ENCODE measurements at regions not wholly inside any gene's neighbourhood (a gene's known extent, or its start where the extent isn't known, plus 50 kb on each side); places are given as distances from the start of the nearest gene placed in this dataset.

DNA sequence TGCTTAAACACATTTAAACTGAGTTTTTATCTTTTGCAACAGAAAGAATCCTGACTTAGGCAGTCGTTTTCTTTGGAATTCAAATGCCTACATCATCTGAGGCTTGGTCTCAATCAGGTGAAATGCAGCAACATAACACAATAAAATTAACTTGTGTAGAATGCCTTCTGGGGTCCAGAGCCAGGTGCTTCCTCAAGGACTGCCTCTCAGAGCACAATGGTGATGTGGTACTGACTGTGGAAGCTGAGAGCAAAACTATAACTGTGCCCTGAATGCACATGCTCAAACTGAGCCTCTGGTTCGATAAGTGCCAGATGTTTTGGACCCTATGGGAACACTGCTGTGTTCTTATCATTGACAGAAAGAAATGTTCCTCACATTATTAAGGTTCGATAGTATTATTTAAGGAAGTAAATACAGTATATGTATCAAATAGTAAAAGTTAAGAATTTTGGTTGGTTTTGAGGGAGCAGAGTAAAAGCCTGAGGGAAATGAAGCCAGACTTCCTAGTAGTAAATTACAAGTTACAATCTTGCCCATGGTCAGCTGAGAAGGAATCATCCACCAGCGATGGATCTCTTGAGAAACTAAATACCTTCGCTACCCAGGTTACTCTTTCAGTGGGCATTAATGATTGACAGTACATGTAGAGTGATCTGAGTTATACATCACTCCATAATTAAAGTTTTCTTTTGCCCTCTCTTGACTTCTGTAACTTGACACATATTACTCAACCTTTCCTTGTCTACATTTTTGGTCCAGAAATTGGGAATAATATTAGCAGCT is 122.9 kb upstream of the ATP2B1 start:
- H3K9ac ChIP-seq (ENCODE audit: low read depth in 2 of 2, low read length in 2 of 2), result no peak overlapping the region
- intact Hi-C loops (cut with DNase I), result no loop called here
- no peaks in the 10 kb centered on the region for H3K36me3 ChIP-seq
- no peaks in the 10 kb centered on the region for H3K4me1 ChIP-seq
- H3K4me3 ChIP-seq, result no peak overlapping the region
- no peaks in the 10 kb centered on the region for H3K9me3 ChIP-seq
- TF ChIP-seq, protein P1, sequence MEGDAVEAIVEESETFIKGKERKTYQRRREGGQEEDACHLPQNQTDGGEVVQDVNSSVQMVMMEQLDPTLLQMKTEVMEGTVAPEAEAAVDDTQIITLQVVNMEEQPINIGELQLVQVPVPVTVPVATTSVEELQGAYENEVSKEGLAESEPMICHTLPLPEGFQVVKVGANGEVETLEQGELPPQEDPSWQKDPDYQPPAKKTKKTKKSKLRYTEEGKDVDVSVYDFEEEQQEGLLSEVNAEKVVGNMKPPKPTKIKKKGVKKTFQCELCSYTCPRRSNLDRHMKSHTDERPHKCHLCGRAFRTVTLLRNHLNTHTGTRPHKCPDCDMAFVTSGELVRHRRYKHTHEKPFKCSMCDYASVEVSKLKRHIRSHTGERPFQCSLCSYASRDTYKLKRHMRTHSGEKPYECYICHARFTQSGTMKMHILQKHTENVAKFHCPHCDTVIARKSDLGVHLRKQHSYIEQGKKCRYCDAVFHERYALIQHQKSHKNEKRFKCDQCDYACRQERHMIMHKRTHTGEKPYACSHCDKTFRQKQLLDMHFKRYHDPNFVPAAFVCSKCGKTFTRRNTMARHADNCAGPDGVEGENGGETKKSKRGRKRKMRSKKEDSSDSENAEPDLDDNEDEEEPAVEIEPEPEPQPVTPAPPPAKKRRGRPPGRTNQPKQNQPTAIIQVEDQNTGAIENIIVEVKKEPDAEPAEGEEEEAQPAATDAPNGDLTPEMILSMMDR (IDR thresholded peaks at IDR 0.05), result no peak
- H3K27ac ChIP-seq, result no peak overlapping the region
- no peak for DNase-seq
- H3K27me3 ChIP-seq, result no peaks in the 10 kb centered on the region

DNA sequence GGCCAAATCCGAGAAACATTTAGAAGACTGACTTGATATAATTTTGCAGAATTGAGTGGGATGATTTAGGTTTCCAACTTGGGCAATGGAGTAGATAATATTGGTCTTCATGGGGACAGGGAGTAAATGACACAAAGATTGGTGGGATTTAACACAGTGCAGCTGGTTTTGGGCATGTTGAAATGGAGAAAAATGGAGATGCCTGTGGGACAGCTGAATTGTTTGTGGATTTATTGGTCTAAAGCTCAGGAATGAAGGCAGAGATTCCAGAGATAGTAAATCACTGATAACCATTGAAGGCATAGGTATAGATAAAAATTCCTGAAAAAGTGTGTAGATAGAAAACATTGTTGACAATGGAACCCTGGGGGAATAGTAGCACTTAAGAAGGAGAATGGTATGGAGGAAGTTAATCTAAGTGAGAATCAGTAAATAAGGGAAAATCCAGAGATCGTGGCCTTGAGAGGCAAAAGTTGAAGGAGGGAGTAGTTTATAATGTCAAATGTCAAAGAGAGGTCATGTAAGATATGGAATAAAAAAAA is 120.9 kb upstream of the ATP2B1 start:
- no peak overlapping the region for H3K4me3 ChIP-seq
- TF ChIP-seq, protein P1 (IDR thresholded peaks at IDR 0.05), result no peak

DNA sequence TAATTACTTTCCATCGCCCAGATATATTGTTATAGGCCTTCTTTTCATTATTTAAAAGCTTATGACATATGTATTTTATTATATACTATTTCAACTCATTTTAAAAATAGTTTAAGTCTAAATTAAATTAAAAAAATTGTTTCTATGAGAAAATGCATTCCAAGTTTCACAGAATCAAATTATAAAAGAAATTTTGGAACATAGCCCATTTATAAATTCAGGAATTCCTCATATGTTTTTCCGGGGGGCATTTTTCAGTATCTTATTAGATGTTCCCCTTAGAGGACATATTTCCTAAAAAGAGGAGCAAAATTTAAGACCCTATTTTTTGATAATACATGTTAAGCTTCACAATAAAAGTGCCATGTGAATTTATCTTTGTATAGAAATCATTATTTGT is 119.9 kb upstream of the ATP2B1 start:
- TF ChIP-seq, protein P1 (IDR thresholded peaks at IDR 0.05), result no peak
- Histone ChIP-seq H3K9ac (ENCODE audit: low read depth in 2 of 2, low read length in 2 of 2) (no peak overlapping the region), H3K4me1 (no peaks in the 10 kb centered on the region), H3K9me3 (no peaks in the 10 kb centered on the region), H3K27ac (no peak overlapping the region), H3K36me3 (no peaks in the 10 kb centered on the region), H3K4me3 (no peak overlapping the region), H3K27me3 (no peaks in the 10 kb centered on the region)
- intact Hi-C loops (cut with DNase I), result no loop called here
- no peak for DNase-seq

More for the DNA sequence above, 120.9 kb upstream of the ATP2B1 start:
- no peak overlapping the region for H3K27ac ChIP-seq
- no peak for DNase-seq
- no peaks in the 10 kb centered on the region for H3K9me3 ChIP-seq
- H3K4me1 ChIP-seq, result no peaks in the 10 kb centered on the region
- no peaks in the 10 kb centered on the region for H3K36me3 ChIP-seq
- H3K27me3 ChIP-seq, result no peaks in the 10 kb centered on the region
- intact Hi-C loops (cut with DNase I), result no loop called here
- H3K9ac ChIP-seq (ENCODE audit: low read depth in 2 of 2, low read length in 2 of 2), result no peak overlapping the region

DNA sequence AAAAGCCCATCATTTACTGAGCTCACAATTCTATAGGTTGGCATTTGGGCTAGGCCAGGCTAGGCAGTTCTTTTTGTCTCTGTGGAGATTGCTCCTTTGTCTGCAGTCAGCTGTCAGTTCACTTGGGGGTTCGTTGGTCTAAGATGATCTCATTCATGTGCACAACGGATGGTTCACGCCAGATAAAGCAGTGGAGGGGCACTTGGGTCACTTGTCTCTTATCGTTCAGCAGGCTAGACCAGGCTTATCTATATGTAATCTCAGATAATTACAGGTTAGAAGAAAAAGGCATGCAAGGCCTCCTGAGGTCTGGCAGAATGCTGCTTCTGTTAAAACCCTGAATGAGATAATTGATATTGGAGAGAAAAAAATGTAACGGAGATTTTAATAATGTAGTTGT is 119.0 kb upstream of the ATP2B1 start:
- no peak for DNase-seq
- Histone ChIP-seq H3K27ac (no peak overlapping the region), H3K4me3 (no peak overlapping the region), H3K4me1 (no peaks in the 10 kb centered on the region), H3K36me3 (no peaks in the 10 kb centered on the region), H3K27me3 (no peaks in the 10 kb centered on the region), H3K9ac (ENCODE audit: low read depth in 2 of 2, low read length in 2 of 2) (no peak overlapping the region), H3K9me3 (no peaks in the 10 kb centered on the region)
- TF ChIP-seq, protein P1 (IDR thresholded peaks at IDR 0.05), result no peak
- intact Hi-C loops (cut with DNase I), result no loop called here

DNA sequence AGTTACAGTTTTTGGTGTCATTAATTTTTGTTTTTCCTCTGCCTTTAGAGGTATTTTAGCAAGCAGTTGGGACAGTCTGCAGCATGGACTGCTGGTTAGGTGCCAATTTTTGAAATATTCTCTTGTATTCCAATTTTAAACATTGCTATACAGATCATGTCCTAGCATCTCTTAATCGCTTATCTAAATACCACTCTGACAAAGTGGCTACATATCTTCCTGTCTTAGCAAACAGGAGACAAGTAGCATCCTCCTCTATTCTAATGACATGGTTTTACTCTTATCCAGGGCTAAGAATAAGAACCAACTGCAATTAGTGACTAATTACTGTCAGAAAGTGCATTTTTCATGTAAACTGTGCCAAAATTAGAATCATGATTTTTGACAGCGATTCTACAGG is 117.8 kb upstream of the ATP2B1 start:
- intact Hi-C loops (cut with DNase I), result no loop called here
- H3K27ac ChIP-seq, result no peak overlapping the region
- no peaks in the 10 kb centered on the region for H3K4me1 ChIP-seq
- no peak overlapping the region for H3K9ac ChIP-seq (ENCODE audit: low read depth in 2 of 2, low read length in 2 of 2)
- no peaks in the 10 kb centered on the region for H3K27me3 ChIP-seq
- H3K4me3 ChIP-seq, result no peak overlapping the region
- TF ChIP-seq, protein P1 (IDR thresholded peaks at IDR 0.05), result no peak
- H3K9me3 ChIP-seq, result no peaks in the 10 kb centered on the region
- no peaks in the 10 kb centered on the region for H3K36me3 ChIP-seq
- DNase-seq, result no peak

Data from colonic mucosa (tissue), 4 donors.